ENCODE measurements at regions not wholly inside any gene's neighbourhood (a gene's known extent, or its start where the extent isn't known, plus 50 kb on each side); places are given as distances from the start of the nearest gene placed in this dataset.

GRCh38 chr4:131207589-131207988 is 1941.5 kb upstream of the PCDH10 start:
- Histone ChIP-seq H3K9me3 (ENCODE audit: control insufficient read depth, insufficient read depth, low read depth, low read length) (no peaks in the 10 kb centered on the region), H3K36me3 (ENCODE audit: control insufficient read depth in 2 of 2, insufficient read depth in 1 of 2, low read length in 2 of 2) (no peaks in the 10 kb centered on the region), H3K27ac (ENCODE audit: extremely low read depth, low read depth, low read length) (no peak overlapping the region), H3K4me3 (ENCODE audit: low read depth, low read length) (no peak overlapping the region), H3K4me1 (ENCODE audit: control insufficient read depth, insufficient read depth, low read length) (no peaks in the 10 kb centered on the region)
- ChIA-PET CTCF (no interaction called here), POLR2A (no interaction called here)
- TF ChIP-seq ZSCAN30 (tag by site-specific recombination; IDR thresholded peaks at IDR 0.05) = no peak
- TF ChIP-seq SETDB1 (IDR thresholded peaks at IDR 0.05; ENCODE audit: insufficient read length, low read length) = peak; percentile 82
- no peak for TF ChIP-seq ZNF140 (tag by site-specific recombination; IDR thresholded peaks at IDR 0.05)

DNA sequence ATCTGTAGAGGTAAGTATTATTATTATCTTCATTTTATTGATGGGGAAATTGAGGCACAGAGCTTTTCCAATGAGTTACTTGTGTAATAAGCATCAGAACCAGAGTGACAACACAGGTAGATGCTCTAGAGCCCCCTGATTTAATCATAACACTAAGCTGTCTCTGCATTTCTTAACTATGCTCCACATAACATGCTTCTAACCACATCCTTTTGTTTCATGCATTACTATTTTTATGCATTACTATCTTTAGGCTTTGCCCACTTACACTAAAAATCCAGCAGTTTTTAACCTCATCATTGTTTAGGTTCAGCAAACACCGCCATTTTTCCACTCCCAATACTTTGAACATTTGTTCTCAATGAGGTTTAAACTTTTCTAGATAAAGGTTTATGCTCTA is 1900.8 kb upstream of the PCDH10 start:
- Histone ChIP-seq H3K4me1 (ENCODE audit: control insufficient read depth, insufficient read depth, low read length) (no peaks in the 10 kb centered on the region), H3K9me3 (ENCODE audit: control insufficient read depth, insufficient read depth, low read depth, low read length) (no peaks in the 10 kb centered on the region), H3K36me3 (ENCODE audit: control insufficient read depth in 2 of 2, insufficient read depth in 1 of 2, low read length in 2 of 2) (no peaks in the 10 kb centered on the region), H3K4me3 (ENCODE audit: low read depth, low read length) (no peak overlapping the region), H3K27ac (ENCODE audit: extremely low read depth, low read depth, low read length) (no peak overlapping the region)
- POLR2A ChIA-PET = no interaction called here
- CTCF ChIA-PET = no interaction called here
- TF ChIP-seq KLF10 (tag by site-specific recombination; IDR thresholded peaks at IDR 0.05) (no peak), TSHZ1 (tag by site-specific recombination; IDR thresholded peaks at IDR 0.05; ENCODE audit: borderline replicate concordance) (no peak), ZNF624 (tag by site-specific recombination; IDR thresholded peaks at IDR 0.05) (no peak), ZBTB44 (tag by site-specific recombination; IDR thresholded peaks at IDR 0.05) (no peak), EGR2 (tag by site-specific recombination; IDR thresholded peaks at IDR 0.05; ENCODE audit: low read depth) (no peak), ZNF311 (tag by site-specific recombination; IDR thresholded peaks at IDR 0.05; ENCODE audit: borderline replicate concordance) (no peak), ZNF433 (tag by site-specific recombination; IDR thresholded peaks at IDR 0.05; ENCODE audit: low read depth) (no peak), PRDM10 (tag by site-specific recombination; IDR thresholded peaks at IDR 0.05) (no peak), ZNF555 (tag by site-specific recombination; conservative IDR thresholded peaks at IDR 0.05) (no peak), OSR2 (tag by site-specific recombination; IDR thresholded peaks at IDR 0.05) (no peak), ZNF132 (tag by site-specific recombination; IDR thresholded peaks at IDR 0.05; ENCODE audit: borderline replicate concordance) (no peak), ZNF155 (tag by site-specific recombination; IDR thresholded peaks at IDR 0.05) (no peak), ZNF514 (tag by site-specific recombination; IDR thresholded peaks at IDR 0.05) (no peak), ZNF513 (tag by site-specific recombination; IDR thresholded peaks at IDR 0.05) (no peak), ZNF707 (tag by site-specific recombination; IDR thresholded peaks at IDR 0.05) (no peak)
- TF ChIP-seq, protein P1, sequence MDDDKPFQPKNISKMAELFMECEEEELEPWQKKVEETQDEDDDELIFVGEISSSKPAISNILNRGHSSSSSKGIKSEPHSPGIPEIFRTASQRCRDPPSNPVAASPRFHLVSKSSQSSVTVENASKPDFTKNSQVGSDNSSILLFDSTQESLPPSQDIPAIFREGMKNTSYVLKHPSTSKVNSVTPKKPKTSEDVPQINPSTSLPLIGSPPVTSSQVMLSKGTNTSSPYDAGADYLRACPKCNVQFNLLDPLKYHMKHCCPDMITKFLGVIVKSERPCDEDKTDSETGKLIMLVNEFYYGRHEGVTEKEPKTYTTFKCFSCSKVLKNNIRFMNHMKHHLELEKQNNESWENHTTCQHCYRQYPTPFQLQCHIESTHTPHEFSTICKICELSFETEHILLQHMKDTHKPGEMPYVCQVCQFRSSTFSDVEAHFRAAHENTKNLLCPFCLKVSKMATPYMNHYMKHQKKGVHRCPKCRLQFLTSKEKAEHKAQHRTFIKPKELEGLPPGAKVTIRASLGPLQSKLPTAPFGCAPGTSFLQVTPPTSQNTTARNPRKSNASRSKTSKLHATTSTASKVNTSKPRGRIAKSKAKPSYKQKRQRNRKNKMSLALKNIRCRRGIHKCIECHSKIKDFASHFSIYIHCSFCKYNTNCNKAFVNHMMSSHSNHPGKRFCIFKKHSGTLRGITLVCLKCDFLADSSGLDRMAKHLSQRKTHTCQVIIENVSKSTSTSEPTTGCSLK (tag by site-specific recombination; IDR thresholded peaks at IDR 0.05) = no peak
- TF ChIP-seq, protein P2, sequence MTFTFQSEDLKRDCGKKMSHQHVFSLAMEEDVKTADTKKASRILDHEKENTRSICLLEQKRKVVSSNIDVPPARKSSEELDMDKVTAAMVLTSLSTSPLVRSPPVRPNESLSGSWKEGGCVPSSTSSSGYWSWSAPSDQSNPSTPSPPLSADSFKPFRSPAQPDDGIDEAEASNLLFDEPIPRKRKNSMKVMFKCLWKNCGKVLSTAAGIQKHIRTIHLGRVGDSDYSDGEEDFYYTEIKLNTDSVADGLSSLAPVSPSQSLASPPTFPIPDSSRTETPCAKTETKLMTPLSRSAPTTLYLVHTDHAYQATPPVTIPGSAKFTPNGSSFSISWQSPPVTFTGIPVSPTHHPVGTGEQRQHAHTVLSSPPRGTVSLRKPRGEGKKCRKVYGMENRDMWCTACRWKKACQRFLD (tag by site-specific recombination; IDR thresholded peaks at IDR 0.05) = no peak

Data from HEK293 (cell line).